Glutamatergic neuron (in vitro differentiated cells): ENCODE measurements at regions not wholly inside any gene's neighbourhood (a gene's known extent, or its start where the extent isn't known, plus 50 kb on each side); places are given as distances from the start of the nearest gene placed in this dataset.

Experiments used
- DNase-seq: peaks from one replicate; pipeline ENCODE4 v3.0.0; 2022
- H3K27ac Mint-ChIP-seq: one replicate; pipeline ENCODE4 v1.8.0; 2020; ENCODE audit warnings: mild to moderate bottlenecking, mixed read lengths, inconsistent platforms; ENCODE audit not compliant: unreplicated experiment
- H3K27me3 Mint-ChIP-seq: one replicate; pipeline ENCODE4 v1.8.0; 2020; ENCODE audit warnings: mild to moderate bottlenecking, moderate library complexity, mixed read lengths, inconsistent platforms; ENCODE audit not compliant: unreplicated experiment
- H3K36me3 Mint-ChIP-seq: one replicate; pipeline ENCODE4 v1.8.0; 2020; ENCODE audit warnings: mild to moderate bottlenecking, mixed read lengths, inconsistent platforms; ENCODE audit not compliant: unreplicated experiment
- H3K4me1 Mint-ChIP-seq: one replicate; pipeline ENCODE4 v1.8.0; 2020; ENCODE audit warnings: mild to moderate bottlenecking, low read depth, mixed read lengths, inconsistent platforms; ENCODE audit not compliant: unreplicated experiment
- H3K4me3 Mint-ChIP-seq: one replicate; pipeline ENCODE4 v1.8.0; 2020; ENCODE audit warnings: mild to moderate bottlenecking, mixed read lengths, inconsistent platforms; ENCODE audit not compliant: unreplicated experiment
- H3K9me3 Mint-ChIP-seq: one replicate; pipeline ENCODE4 v1.8.0; 2020; ENCODE audit warnings: mild to moderate bottlenecking, moderate library complexity, mixed read lengths, inconsistent platforms; ENCODE audit not compliant: unreplicated experiment
- TF ChIP-seq, protein P1 (sequence below): fragments of 200-600 bp; sonication (generic); IDR thresholded peaks from one replicate; pipeline ENCODE4 v1.5.0; 2021; ENCODE audit not compliant: partially characterized antibody, unreplicated experiment

DNA sequence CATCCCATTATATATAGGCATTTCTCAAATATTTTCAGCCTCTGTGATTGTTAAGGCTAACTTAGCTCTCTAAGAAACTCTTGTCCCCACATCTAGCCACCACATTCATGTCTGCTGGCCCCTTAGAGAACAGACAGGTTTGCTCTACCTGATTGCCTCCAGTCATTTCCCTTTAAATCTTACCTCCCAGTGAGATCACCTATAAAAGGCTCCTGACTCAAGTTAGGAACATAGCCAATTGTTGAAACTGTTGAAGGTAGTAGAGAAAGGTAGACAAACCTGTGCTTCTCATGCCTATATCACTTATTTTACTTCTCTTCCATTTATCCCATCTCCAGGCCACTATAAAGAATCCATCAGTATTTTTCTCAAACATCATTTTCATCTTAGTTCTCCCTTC, 771.4 kb downstream of the DIAPH3 start:
- Mint-ChIP-seq H3K9me3 (no peaks in the 10 kb centered on the region), H3K27me3 (no peaks in the 10 kb centered on the region), H3K4me1 (no peaks in the 10 kb centered on the region), H3K4me3 (no peak overlapping the region), H3K27ac (no peak overlapping the region), H3K36me3 (no peaks in the 10 kb centered on the region)
- TF ChIP-seq, protein P1, sequence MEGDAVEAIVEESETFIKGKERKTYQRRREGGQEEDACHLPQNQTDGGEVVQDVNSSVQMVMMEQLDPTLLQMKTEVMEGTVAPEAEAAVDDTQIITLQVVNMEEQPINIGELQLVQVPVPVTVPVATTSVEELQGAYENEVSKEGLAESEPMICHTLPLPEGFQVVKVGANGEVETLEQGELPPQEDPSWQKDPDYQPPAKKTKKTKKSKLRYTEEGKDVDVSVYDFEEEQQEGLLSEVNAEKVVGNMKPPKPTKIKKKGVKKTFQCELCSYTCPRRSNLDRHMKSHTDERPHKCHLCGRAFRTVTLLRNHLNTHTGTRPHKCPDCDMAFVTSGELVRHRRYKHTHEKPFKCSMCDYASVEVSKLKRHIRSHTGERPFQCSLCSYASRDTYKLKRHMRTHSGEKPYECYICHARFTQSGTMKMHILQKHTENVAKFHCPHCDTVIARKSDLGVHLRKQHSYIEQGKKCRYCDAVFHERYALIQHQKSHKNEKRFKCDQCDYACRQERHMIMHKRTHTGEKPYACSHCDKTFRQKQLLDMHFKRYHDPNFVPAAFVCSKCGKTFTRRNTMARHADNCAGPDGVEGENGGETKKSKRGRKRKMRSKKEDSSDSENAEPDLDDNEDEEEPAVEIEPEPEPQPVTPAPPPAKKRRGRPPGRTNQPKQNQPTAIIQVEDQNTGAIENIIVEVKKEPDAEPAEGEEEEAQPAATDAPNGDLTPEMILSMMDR = no peak
- no peak for DNase-seq

DNA sequence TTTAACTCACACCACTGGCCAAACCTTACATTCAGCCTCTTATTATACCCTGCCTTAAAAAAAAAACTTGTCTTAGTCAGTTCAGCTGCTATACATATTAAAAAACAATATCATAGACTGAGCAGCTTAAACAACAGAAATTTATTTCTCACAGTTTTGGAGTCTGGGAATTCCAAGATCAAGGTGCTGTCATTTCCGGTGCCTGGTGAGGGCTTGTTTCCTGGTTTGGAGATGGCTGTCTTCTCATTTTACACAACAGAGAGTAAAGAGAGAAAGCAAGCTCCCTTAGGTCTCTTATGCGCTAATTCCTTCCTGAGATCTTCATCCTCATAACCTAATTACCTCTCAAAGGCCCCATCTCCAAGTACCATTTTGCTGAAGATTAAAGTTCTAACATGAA, 769.2 kb downstream of the DIAPH3 start:
- H3K36me3 Mint-ChIP-seq = no peaks in the 10 kb centered on the region
- H3K4me1 Mint-ChIP-seq = no peaks in the 10 kb centered on the region
- H3K4me3 Mint-ChIP-seq = no peak overlapping the region
- no peaks in the 10 kb centered on the region for H3K27me3 Mint-ChIP-seq
- TF ChIP-seq, protein P1 = no peak
- H3K9me3 Mint-ChIP-seq = peaks cover 3% of the 10 kb centered on the region
- no peak overlapping the region for H3K27ac Mint-ChIP-seq
- DNase-seq = no peak

DNA sequence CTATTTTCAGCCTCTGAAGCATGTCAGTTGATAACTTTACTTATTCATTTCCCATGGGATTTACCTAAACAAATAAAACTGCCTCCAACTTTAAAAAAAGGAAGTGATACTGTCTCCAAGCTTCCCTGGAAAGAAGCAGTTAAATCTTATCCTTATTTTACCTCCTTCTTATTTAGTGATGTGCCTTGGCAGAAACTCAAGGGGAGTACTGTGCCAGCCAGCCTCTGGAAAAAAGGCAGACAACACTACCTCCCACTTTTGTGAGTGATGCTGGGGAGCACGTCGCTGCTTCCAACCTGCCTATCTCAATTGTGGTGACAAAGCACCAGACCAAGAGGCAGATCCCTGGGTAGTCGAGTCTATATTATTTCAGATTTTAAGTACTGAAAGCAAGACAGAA, 765.6 kb downstream of the DIAPH3 start:
- Mint-ChIP-seq H3K9me3 (peaks cover 3% of the 10 kb centered on the region), H3K4me1 (no peaks in the 10 kb centered on the region), H3K4me3 (no peak overlapping the region), H3K27me3 (no peaks in the 10 kb centered on the region), H3K27ac (no peak overlapping the region), H3K36me3 (peaks cover 3% of the 10 kb centered on the region)
- TF ChIP-seq, protein P1 = no peak
- no peak for DNase-seq

DNA sequence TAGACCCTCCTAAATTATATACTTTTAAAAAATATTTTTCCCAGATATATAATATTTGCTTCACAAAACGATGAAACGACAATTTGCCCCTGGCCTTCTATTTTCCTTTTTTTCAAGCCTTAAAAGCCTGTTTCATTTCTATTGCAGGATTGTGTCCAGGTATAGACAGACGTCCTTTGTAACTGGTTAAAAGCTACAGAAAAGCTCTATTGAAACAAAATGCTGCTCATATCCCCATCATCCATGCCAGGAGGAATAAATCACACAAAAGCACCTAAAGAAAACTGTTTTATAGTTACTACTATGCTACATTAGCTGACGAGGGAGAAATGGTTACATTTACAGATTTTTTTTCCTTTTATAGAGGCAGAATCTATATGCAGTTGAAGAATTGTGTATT, 765.1 kb downstream of the DIAPH3 start:
- H3K4me1 Mint-ChIP-seq = no peaks in the 10 kb centered on the region
- no peak overlapping the region for H3K4me3 Mint-ChIP-seq
- TF ChIP-seq, protein P1 = no peak

DNA sequence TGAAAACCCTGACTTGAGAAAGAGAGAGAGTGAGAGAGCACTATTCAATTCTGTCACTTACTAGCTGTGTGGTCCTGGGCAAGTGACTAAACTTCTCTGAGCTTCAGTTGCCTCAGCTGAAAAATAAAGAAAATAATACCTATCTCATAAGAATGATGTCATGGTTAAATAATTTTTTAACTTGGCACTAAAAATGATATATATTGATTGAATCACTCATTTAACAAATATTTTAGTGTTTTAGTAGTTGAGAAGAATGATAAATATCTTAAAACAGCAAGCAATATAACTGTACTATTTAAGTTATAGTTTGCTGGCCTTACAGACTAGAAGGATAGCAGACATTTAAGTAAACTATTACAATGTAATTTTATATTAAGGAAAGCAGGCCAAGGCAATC, 764.2 kb downstream of the DIAPH3 start:
- no peak overlapping the region for H3K27ac Mint-ChIP-seq
- H3K4me1 Mint-ChIP-seq = no peaks in the 10 kb centered on the region
- DNase-seq = no peak
- no peak overlapping the region for H3K4me3 Mint-ChIP-seq
- H3K9me3 Mint-ChIP-seq = peaks cover 3% of the 10 kb centered on the region
- H3K36me3 Mint-ChIP-seq = peaks cover 6% of the 10 kb centered on the region
- TF ChIP-seq, protein P1 = no peak
- H3K27me3 Mint-ChIP-seq = no peaks in the 10 kb centered on the region

More for the DNA sequence above, 765.1 kb downstream of the DIAPH3 start:
- Mint-ChIP-seq H3K9me3 (peaks cover 3% of the 10 kb centered on the region), H3K36me3 (peaks cover 6% of the 10 kb centered on the region), H3K27me3 (no peaks in the 10 kb centered on the region), H3K27ac (no peak overlapping the region)
- DNase-seq = no peak
